ENCODE measurements at regions not wholly inside any gene's neighbourhood (a gene's known extent, or its start where the extent isn't known, plus 50 kb on each side); places are given as distances from the start of the nearest gene placed in this dataset.

GRCh38 chr5:172588380-172588779 lies 52.7 kb upstream of the NEURL1B start:
- FAIRE-seq: no peak
- no peak overlapping the region for H2AFZ ChIP-seq (ENCODE audit: low read length)

More at GRCh38 chr5:172588380-172588779, 52.7 kb upstream of the NEURL1B start:
- Histone ChIP-seq H3K36me3 (ENCODE audit: control insufficient read depth in 2 of 4, insufficient read depth in 4 of 4, low read length in 3 of 4) (no peaks in the 10 kb centered on the region), H2AK5ac (ENCODE audit: low read depth, low read length) (no peak overlapping the region), H4K8ac (ENCODE audit: extremely low read depth, insufficient read depth, low read length) (no peak overlapping the region), H3K79me2 (ENCODE audit: control insufficient read depth in 1 of 2, insufficient read depth in 2 of 2, low read length in 2 of 2) (no peaks in the 10 kb centered on the region), H3K4ac (replicated peaks; ENCODE audit: insufficient read length, low read depth, low read length) (no peak overlapping the region), H4K5ac (ENCODE audit: insufficient read length, low read depth, low read length) (no peak overlapping the region), H2BK15ac (ENCODE audit: low read length) (peak overlapping the region; percentile 84; the same call in 1 of the 2 replicates), H4K91ac (replicated peaks; ENCODE audit: insufficient read length, low read length) (no peak overlapping the region), H3K27ac (ENCODE audit: low read depth, low read length) (no peak overlapping the region), H3K4me2 (ENCODE audit: insufficient read depth in 1 of 2, low read depth in 2 of 2, low read length in 2 of 2) (no peak overlapping the region), H2BK120ac (replicated peaks; ENCODE audit: low read depth, low read length) (no peak overlapping the region), H3K23me2 (ENCODE audit: low read depth, low read length) (no peaks in the 10 kb centered on the region), H2BK12ac (ENCODE audit: low read depth, low read length) (peak overlapping the region; percentile 65; the same call in 1 of the 2 replicates), H3K4me3 (ENCODE audit: extremely low read depth in 1 of 4, insufficient read depth in 2 of 4, low read depth in 3 of 4, low read length in 4 of 4) (no peak overlapping the region), H3K14ac (ENCODE audit: insufficient read length) (no peak overlapping the region), H3K4me1 (replicated peaks in 1 of 4; ENCODE audit: control insufficient read depth in 3 of 4, insufficient read depth in 4 of 4, low read length in 3 of 4) (peaks cover 4 to 26% (median 13%) of the 10 kb centered on the region in 4 experiments), H3K18ac (ENCODE audit: extremely low read depth, low read length) (no peak overlapping the region), H2BK5ac (ENCODE audit: low read depth, low read length) (no peak overlapping the region; the same call in 1 of the 2 replicates), H2BK20ac (ENCODE audit: low read length) (no peak overlapping the region), H3K9me3 (ENCODE audit: insufficient read depth in 2 of 2, low read depth in 1 of 2, low read length in 1 of 2) (no peaks in the 10 kb centered on the region), H3K27me3 (replicated peaks in 1 of 4; ENCODE audit: control insufficient read depth in 3 of 4, extremely low read depth in 1 of 4, insufficient read depth in 3 of 4, low read length in 3 of 4) (peaks cover 0 to 7% (median 4%) of the 10 kb centered on the region in 4 experiments; a peak in 2 of 7 replicates), H4K20me1 (replicated peaks in 1 of 2; ENCODE audit: control insufficient read depth in 1 of 2, insufficient read depth in 2 of 2, low read length in 2 of 2) (no peaks in the 10 kb centered on the region), H3K79me1 (ENCODE audit: low read depth, low read length) (no peaks in the 10 kb centered on the region), H3K56ac (replicated peaks; ENCODE audit: insufficient read length, low read depth, low read length) (no peak overlapping the region), H3K9ac (replicated peaks in 1 of 4; ENCODE audit: extremely low read depth in 1 of 4, low read depth in 3 of 4, low read length in 3 of 4) (no peak overlapping the region), H3K23ac (ENCODE audit: insufficient read length) (no peak overlapping the region)
- ChIA-PET CTCF (ENCODE audit: partially characterized antibody) (interaction anchor here (0.9 to 3.5 kb wide), 2 partner anchors 109 to 119 kb away, joined by 3 to 11 read pairs; no protein-coding TSS in a partner anchor), POLR2A (ENCODE audit: partially characterized antibody) (no interaction called here)
- DNase-seq (ENCODE audit: low read depth in 1 of 2, low spot score in 2 of 2): no peak
- 89% methylated on average over 5 of the region's 7 CpGs; no CpG with 5 or more reads in 1 of the 2 experiments for WGBS, 2 experiments (ENCODE audit: extremely low coverage in 1 of 2, insufficient coverage in 1 of 2, insufficient read length in 1 of 2, insufficient replicate concordance in 2 of 2, low coverage in 1 of 2, low lambda C conversion rate in 2 of 2, missing lambda C conversion rate in 1 of 2)

All from H1 (cell line).